Panc1 (cell line): ENCODE measurements at regions not wholly inside any gene's neighbourhood (a gene's known extent, or its start where the extent isn't known, plus 50 kb on each side); places are given as distances from the start of the nearest gene placed in this dataset.

Experiments used
- ATAC-seq: fragments of 200-7000 bp; cut with Tn5 transposase; 2 replicates; pipeline ENCODE4 v1.9.1; 2020; ENCODE audit warnings: mild to moderate bottlenecking, moderate library complexity
- BruUV-seq: library from RNA; stranded (reverse); fragments of 400-500 nt; replicated peaks from 2 replicates; lab custom pipeline; 2021; lab: Mats Ljungman, UMichigan
- CTCF ChIA-PET: fragments of 300-600 bp; sonication (Branson Sonifier 250); formaldehyde crosslinking; loops from one replicate; lab custom pipeline; 2022; ENCODE audit warnings: antibody characterized with exemption; lab: Charles Lee
- POLR2A ChIA-PET: fragments of 300-600 bp; sonication (Branson Sonifier 250); formaldehyde crosslinking; loops from one replicate; lab custom pipeline; 2022; ENCODE audit warnings: antibody characterized with exemption; lab: Charles Lee
- DNase-seq: peaks from one replicate; pipeline ENCODE4 v3.0.0-alpha.2; 2010; ENCODE audit warnings: low read depth, low spot score
- H3K27ac ChIP-seq: 2 replicates; pipeline ENCODE4 v1.5.1; 2011; ENCODE audit warnings: mild to moderate bottlenecking, low read length, inconsistent platforms
- H3K27me3 ChIP-seq: fragments of 200-500 bp; sonication (Bioruptor generic); 2 replicates; pipeline ENCODE4 v1.6.0; 2014; ENCODE audit warnings: low read length, inconsistent platforms; ENCODE audit not compliant: control insufficient read depth, insufficient read depth
- H3K36me3 ChIP-seq: fragments of 200-500 bp; sonication (Bioruptor generic); 2 replicates; pipeline ENCODE4 v1.5.1; 2014; ENCODE audit warnings: inconsistent platforms, mild to moderate bottlenecking, low read length, moderate library complexity; ENCODE audit not compliant: control insufficient read depth, insufficient read depth
- H3K4me1 ChIP-seq: 2 replicates; pipeline ENCODE4 v1.5.1; 2011; ENCODE audit warnings: inconsistent platforms, mild to moderate bottlenecking, low read length, moderate library complexity; ENCODE audit not compliant: control insufficient read depth, insufficient read depth
- H3K4me3 ChIP-seq, 2 experiments: 2 replicates each; pipeline ENCODE4 v1.5.1; 2011 to 2012; ENCODE audit warnings: low read depth in 2 of 2, low read length in 2 of 2, mild to moderate bottlenecking in 2 of 2, inconsistent platforms in 1 of 2, moderate library complexity in 1 of 2
- H3K9me3 ChIP-seq: fragments of 200-500 bp; sonication (Bioruptor generic); 2 replicates; pipeline ENCODE4 v1.5.1; 2014; ENCODE audit warnings: low read depth, mild to moderate bottlenecking, inconsistent platforms, low read length, moderate library complexity; ENCODE audit not compliant: control insufficient read depth, insufficient read depth
- POLR2AphosphoS5 ChIP-seq: IDR thresholded peaks from 2 replicates; pipeline ENCODE4 v1.6.1; 2012; ENCODE audit warnings: mild to moderate bottlenecking, low read depth, low read length, moderate library complexity
- SIN3A ChIP-seq: IDR thresholded peaks from 2 replicates; pipeline ENCODE4 v1.6.1; 2012; ENCODE audit warnings: low read depth, mild to moderate bottlenecking, low read length, moderate library complexity, borderline replicate concordance; ENCODE audit not compliant: insufficient read depth
- TCF7L2 ChIP-seq: IDR thresholded peaks from 2 replicates; pipeline ENCODE4 v1.6.1; 2011; ENCODE audit warnings: mild to moderate bottlenecking, low read depth, low read length, inconsistent platforms
- in situ Hi-C: cut with HindIII; loops from 2 replicates; pipeline ENCODE4 v1.10.0; 2016; ENCODE audit warnings: low sequenced_read_pairs, low pct_unique_long_range_greater_than_20kb
- intact Hi-C: fragments of 100-400 bp; cut with micrococcal nuclease; formaldehyde crosslinking; loops from one replicate; pipeline ENCODE4 v1.10.0; 2022; ENCODE audit not compliant: unreplicated experiment
- TF ChIP-seq, protein P1 (sequence below): fragments of 450-650 bp; IDR thresholded peaks from 2 replicates; pipeline ENCODE4 v1.5.1; 2017; ENCODE audit warnings: mild to moderate bottlenecking
- TF ChIP-seq, protein P2 (sequence below), 2 experiments: IDR thresholded peaks; 2 replicates each; pipeline ENCODE4 v1.6.1; 2011 to 2012; ENCODE audit warnings: low read depth in 2 of 2, control low read depth in 1 of 2, low read length in 1 of 2, mild to moderate bottlenecking in 1 of 2, moderate library complexity in 1 of 2; ENCODE audit not compliant: insufficient read depth in 1 of 2

DNA sequence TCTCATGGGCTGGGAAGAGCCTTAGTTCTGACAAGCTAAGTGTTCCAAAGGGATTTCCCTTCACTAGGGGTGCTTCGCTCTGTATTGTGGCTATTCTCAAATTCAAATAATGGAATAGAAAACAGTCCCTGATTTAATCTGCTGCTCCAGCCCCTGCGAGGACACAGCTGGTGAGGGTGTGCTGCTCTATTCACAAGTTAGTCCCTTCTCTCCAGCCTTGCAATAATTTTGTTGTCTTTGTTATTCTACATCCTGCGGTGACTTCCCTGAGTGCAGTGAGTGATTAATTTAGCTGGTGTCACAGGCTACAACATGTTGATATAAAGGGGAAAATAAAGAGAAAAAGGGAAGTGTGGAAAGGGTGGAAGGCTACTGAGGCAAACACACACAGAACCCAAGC lies 180.5 kb upstream of the VEPH1 start:
- no TSS peak for BruUV-seq
- Histone ChIP-seq H3K9me3 (no peaks in the 10 kb centered on the region), H3K27ac (no peak overlapping the region), H3K4me3 (no peak overlapping the region), H3K4me1 (no peaks in the 10 kb centered on the region), H3K36me3 (no peaks in the 10 kb centered on the region), H3K27me3 (no peaks in the 10 kb centered on the region)
- intact Hi-C loops: no loop called here
- POLR2A ChIA-PET: no interaction called here
- no peak for ATAC-seq
- no peak for TF ChIP-seq SIN3A
- TF ChIP-seq POLR2AphosphoS5: no peak
- TF ChIP-seq, protein P1, sequence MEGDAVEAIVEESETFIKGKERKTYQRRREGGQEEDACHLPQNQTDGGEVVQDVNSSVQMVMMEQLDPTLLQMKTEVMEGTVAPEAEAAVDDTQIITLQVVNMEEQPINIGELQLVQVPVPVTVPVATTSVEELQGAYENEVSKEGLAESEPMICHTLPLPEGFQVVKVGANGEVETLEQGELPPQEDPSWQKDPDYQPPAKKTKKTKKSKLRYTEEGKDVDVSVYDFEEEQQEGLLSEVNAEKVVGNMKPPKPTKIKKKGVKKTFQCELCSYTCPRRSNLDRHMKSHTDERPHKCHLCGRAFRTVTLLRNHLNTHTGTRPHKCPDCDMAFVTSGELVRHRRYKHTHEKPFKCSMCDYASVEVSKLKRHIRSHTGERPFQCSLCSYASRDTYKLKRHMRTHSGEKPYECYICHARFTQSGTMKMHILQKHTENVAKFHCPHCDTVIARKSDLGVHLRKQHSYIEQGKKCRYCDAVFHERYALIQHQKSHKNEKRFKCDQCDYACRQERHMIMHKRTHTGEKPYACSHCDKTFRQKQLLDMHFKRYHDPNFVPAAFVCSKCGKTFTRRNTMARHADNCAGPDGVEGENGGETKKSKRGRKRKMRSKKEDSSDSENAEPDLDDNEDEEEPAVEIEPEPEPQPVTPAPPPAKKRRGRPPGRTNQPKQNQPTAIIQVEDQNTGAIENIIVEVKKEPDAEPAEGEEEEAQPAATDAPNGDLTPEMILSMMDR: no peak
- no peak for TF ChIP-seq TCF7L2
- TF ChIP-seq, protein P2, sequence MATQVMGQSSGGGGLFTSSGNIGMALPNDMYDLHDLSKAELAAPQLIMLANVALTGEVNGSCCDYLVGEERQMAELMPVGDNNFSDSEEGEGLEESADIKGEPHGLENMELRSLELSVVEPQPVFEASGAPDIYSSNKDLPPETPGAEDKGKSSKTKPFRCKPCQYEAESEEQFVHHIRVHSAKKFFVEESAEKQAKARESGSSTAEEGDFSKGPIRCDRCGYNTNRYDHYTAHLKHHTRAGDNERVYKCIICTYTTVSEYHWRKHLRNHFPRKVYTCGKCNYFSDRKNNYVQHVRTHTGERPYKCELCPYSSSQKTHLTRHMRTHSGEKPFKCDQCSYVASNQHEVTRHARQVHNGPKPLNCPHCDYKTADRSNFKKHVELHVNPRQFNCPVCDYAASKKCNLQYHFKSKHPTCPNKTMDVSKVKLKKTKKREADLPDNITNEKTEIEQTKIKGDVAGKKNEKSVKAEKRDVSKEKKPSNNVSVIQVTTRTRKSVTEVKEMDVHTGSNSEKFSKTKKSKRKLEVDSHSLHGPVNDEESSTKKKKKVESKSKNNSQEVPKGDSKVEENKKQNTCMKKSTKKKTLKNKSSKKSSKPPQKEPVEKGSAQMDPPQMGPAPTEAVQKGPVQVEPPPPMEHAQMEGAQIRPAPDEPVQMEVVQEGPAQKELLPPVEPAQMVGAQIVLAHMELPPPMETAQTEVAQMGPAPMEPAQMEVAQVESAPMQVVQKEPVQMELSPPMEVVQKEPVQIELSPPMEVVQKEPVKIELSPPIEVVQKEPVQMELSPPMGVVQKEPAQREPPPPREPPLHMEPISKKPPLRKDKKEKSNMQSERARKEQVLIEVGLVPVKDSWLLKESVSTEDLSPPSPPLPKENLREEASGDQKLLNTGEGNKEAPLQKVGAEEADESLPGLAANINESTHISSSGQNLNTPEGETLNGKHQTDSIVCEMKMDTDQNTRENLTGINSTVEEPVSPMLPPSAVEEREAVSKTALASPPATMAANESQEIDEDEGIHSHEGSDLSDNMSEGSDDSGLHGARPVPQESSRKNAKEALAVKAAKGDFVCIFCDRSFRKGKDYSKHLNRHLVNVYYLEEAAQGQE (IDR thresholded peaks at IDR 0.05; ENCODE audit: insufficient read depth in 1 of 2, low read depth in 2 of 2, low read length in 1 of 2): no peak
- CTCF ChIA-PET: no interaction called here
- in situ Hi-C loops: no loop called here
- DNase-seq: no peak

DNA sequence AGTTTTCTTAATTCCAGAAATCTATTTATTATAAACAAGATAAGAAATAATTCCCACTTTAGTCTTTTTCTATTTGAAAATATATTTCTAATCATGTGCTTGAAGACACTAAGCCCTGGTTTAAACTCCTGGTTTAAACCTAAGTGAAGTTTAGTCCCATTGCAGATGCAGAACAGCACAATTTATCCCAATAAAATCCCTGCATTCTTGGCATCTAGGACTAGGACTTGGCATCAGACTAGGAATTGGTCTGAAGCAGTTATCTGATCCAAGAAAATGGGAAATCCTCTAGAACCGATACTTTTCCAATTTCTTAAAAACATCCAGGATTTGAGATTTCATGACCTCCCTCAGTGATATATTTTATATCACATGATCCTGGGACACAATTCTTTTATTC lies 168.8 kb upstream of the VEPH1 start:
- in situ Hi-C loops: no loop called here
- H3K4me1 ChIP-seq: no peaks in the 10 kb centered on the region
- no TSS peak for BruUV-seq
- no peak for DNase-seq
- no peaks in the 10 kb centered on the region for H3K36me3 ChIP-seq
- intact Hi-C loops: no loop called here
- no peak overlapping the region for H3K4me3 ChIP-seq
- POLR2A ChIA-PET: no interaction called here
- no peaks in the 10 kb centered on the region for H3K9me3 ChIP-seq
- no peak overlapping the region for H3K27ac ChIP-seq
- CTCF ChIA-PET: no interaction called here
- TF ChIP-seq TCF7L2 (no peak), SIN3A (no peak), POLR2AphosphoS5 (no peak)
- TF ChIP-seq, protein P2 (IDR thresholded peaks at IDR 0.05; ENCODE audit: insufficient read depth in 1 of 2, low read depth in 2 of 2, low read length in 1 of 2): no peak
- TF ChIP-seq, protein P1: no peak
- ATAC-seq: no peak
- H3K27me3 ChIP-seq: no peaks in the 10 kb centered on the region
